ENCODE measurements at regions not wholly inside any gene's neighbourhood (a gene's known extent, or its start where the extent isn't known, plus 50 kb on each side); places are given as distances from the start of the nearest gene placed in this dataset.

GRCh38 chr6:134826889-134827737, 122.8 kb downstream of the ALDH8A1 start:
- intact Hi-C loops (cut with micrococcal nuclease), result loop anchor here (10.0 kb wide), 2 partner anchors 372 to 902 kb away; no protein-coding TSS in a partner anchor
- ChIA-PET POLR2A (no interaction called here), CTCF (ENCODE audit: low intra/inter-chr PET ratio) (no interaction called here)
- Histone ChIP-seq H3K4me2 (ENCODE audit: insufficient read depth, low read length) (no peak overlapping the region), H3K4me1 (replicated peaks in 1 of 2; ENCODE audit: control insufficient read depth in 2 of 2, insufficient read depth in 2 of 2, low read length in 2 of 2) (no peaks in the 10 kb centered on the region), H3K27ac (ENCODE audit: extremely low read depth, low read depth, low read length) (no peak overlapping the region), H4K20me1 (replicated peaks; ENCODE audit: control insufficient read depth, insufficient read depth, low read length) (no peaks in the 10 kb centered on the region), H3K9me1 (ENCODE audit: control insufficient read depth, insufficient read depth, low read length) (no peaks in the 10 kb centered on the region), H3K4me3 (no peak overlapping the region), H3K79me2 (ENCODE audit: control insufficient read depth, insufficient read depth, low read length) (no peaks in the 10 kb centered on the region), H2AFZ (ENCODE audit: low read depth, low read length) (no peak overlapping the region), H3K36me3 (ENCODE audit: control insufficient read depth, insufficient read depth, low read length) (no peaks in the 10 kb centered on the region), H3K9ac (ENCODE audit: insufficient read depth in 1 of 2, low read depth in 2 of 2, low read length in 2 of 2) (no peak overlapping the region), H3K27me3 (ENCODE audit: control insufficient read depth in 2 of 2, insufficient read depth in 2 of 2, low read length in 2 of 2) (peaks cover 3 to 12% of the 10 kb centered on the region in 2 experiments; a peak in 3 of 5 replicates), H3K9me3 (replicated peaks; ENCODE audit: control insufficient read depth, insufficient read depth, low read depth, low read length) (no peaks in the 10 kb centered on the region; the same call in 1 of the 2 replicates)
- no peak for FAIRE-seq
- 0% methylated on average over 3 of the region's 3 CpGs for WGBS (ENCODE audit: insufficient coverage, low coverage, missing lambda C conversion rate)
- no peak for DNase-seq (ENCODE audit: extremely low read depth in 1 of 4, low spot score in 3 of 4)
- no peak for ATAC-seq
- in situ Hi-C loops (cut with MboI), result no loop called here
- BruUV-seq (replicated peaks), result no TSS peak
- TF ChIP-seq ZNF282 (CRISPR knock-in tag; IDR thresholded peaks at IDR 0.05), result no peak
- no peak for TF ChIP-seq RBM22 (IDR thresholded peaks at IDR 0.05; ENCODE audit: low read depth, low read length, poor library complexity, severe bottlenecking)
- TF ChIP-seq PRDM10 (IDR thresholded peaks at IDR 0.05; ENCODE audit: partially characterized antibody), result no peak
- TF ChIP-seq CHD7 (IDR thresholded peaks at IDR 0.05; ENCODE audit: low read depth, low read length), result no peak
- TF ChIP-seq CCAR2 (IDR thresholded peaks at IDR 0.05; ENCODE audit: low read depth, low read length), result no peak
- TF ChIP-seq TSC22D4 (tag; IDR thresholded peaks at IDR 0.05), result no peak
